ENCODE measurements at regions not wholly inside any gene's neighbourhood (a gene's known extent, or its start where the extent isn't known, plus 50 kb on each side); places are given as distances from the start of the nearest gene placed in this dataset.

DNA sequence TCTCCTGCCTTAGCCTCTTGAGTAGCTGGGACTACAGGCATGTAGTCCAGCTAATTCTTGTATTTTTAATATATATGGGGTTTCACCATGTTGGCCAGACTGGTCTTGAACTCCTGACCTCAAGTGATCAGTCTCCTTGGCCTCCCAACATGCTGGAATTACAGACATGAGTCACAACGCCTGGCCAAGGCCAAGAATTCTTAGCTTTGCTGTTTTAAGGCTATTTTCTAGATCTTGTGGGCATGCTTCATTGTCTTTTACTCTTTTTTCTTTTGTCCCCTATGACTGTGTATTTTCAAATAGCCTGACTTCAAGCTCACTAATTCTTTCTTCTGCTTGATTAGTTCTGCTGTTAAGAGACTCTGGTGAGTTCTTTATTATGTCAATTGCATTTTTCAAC is 56.4 kb upstream of the TAS2R16 start:
- TF ChIP-seq CTCF (IDR thresholded peaks at IDR 0.05) (no peak), EZH2 (IDR thresholded peaks at IDR 0.05) (no peak), EZH2phosphoT487 (IDR thresholded peaks at IDR 0.05) (no peak)

Measured in neural progenitor cell (in vitro differentiated cells).